GM23248 (cell line): ENCODE measurements at regions not wholly inside any gene's neighbourhood (a gene's known extent, or its start where the extent isn't known, plus 50 kb on each side); places are given as distances from the start of the nearest gene placed in this dataset.
"Not testable (repeated sequence)": the region's sequence is repeated elsewhere in the genome, so short reads cannot be mapped to it uniquely, and the experiment has no call there.

ENCODE experiments used
- DNase-seq: peaks from one replicate; pipeline ENCODE4 v3.0.0-alpha.2; 2015
- H2AFZ ChIP-seq: fragments of 200-600 bp; sonication (generic); 2 replicates; pipeline ENCODE4 v1.6.1; 2016; ENCODE audit warnings: antibody characterized with exemption
- H3F3A ChIP-seq: fragments of 200-600 bp; sonication (generic); 2 replicates; pipeline ENCODE4 v1.6.1; 2016; ENCODE audit warnings: mild to moderate bottlenecking, antibody characterized with exemption, mixed run types; ENCODE audit not compliant: insufficient read depth
- H3K27ac ChIP-seq: fragments of 200-600 bp; sonication (generic); 2 replicates; pipeline ENCODE4 v1.5.1; 2016; ENCODE audit warnings: mild to moderate bottlenecking
- H3K27me3 ChIP-seq: fragments of 200-600 bp; sonication (generic); replicated peaks from 2 replicates; pipeline ENCODE4 v1.6.1; 2016; ENCODE audit warnings: mild to moderate bottlenecking; ENCODE audit not compliant: insufficient read depth
- H3K36me3 ChIP-seq: fragments of 200-600 bp; sonication (generic); 2 replicates; pipeline ENCODE4 v1.6.1; 2016; ENCODE audit warnings: low read depth, mild to moderate bottlenecking
- H3K4me1 ChIP-seq: fragments of 200-600 bp; sonication (generic); 2 replicates; pipeline ENCODE4 v1.6.1; 2016; ENCODE audit warnings: mild to moderate bottlenecking; ENCODE audit not compliant: insufficient read depth
- H3K4me2 ChIP-seq: fragments of 200-600 bp; sonication (generic); one replicate; pipeline ENCODE4 v1.6.1; 2016; ENCODE audit warnings: mild to moderate bottlenecking; ENCODE audit not compliant: unreplicated experiment
- H3K4me3 ChIP-seq: fragments of 200-600 bp; sonication (generic); 2 replicates; pipeline ENCODE4 v1.5.1; 2016; ENCODE audit warnings: mild to moderate bottlenecking
- H3K79me2 ChIP-seq: fragments of 200-600 bp; sonication (generic); 2 replicates; pipeline ENCODE4 v1.6.1; 2016; ENCODE audit warnings: mild to moderate bottlenecking; ENCODE audit not compliant: insufficient read depth
- H3K9ac ChIP-seq: fragments of 200-600 bp; sonication (generic); 2 replicates; pipeline ENCODE4 v1.6.1; 2016; ENCODE audit warnings: mild to moderate bottlenecking
- H3K9me2 ChIP-seq: fragments of 200-600 bp; sonication (generic); 2 replicates; pipeline ENCODE4 v1.6.1; 2016; ENCODE audit warnings: mixed run types, mild to moderate bottlenecking, moderate library complexity; ENCODE audit not compliant: insufficient read depth
- H3K9me3 ChIP-seq: fragments of 200-600 bp; sonication (generic); one replicate; pipeline ENCODE4 v1.6.1; 2017; ENCODE audit warnings: low read depth
- H4K20me1 ChIP-seq: fragments of 200-600 bp; sonication (generic); 2 replicates; pipeline ENCODE4 v1.6.0; 2016; ENCODE audit not compliant: insufficient read depth
- EZH2 ChIP-seq: fragments of 200-600 bp; sonication (generic); IDR thresholded peaks from 2 replicates; pipeline ENCODE4 v1.6.1; 2018; ENCODE audit warnings: antibody characterized with exemption, mild to moderate bottlenecking; ENCODE audit not compliant: insufficient read depth, poor library complexity, severe bottlenecking
- EZH2phosphoT487 ChIP-seq: fragments of 200-600 bp; sonication (generic); IDR thresholded peaks from 2 replicates; pipeline ENCODE4 v1.6.1; 2018; ENCODE audit warnings: antibody characterized with exemption, moderate library complexity, mild to moderate bottlenecking, low read depth; ENCODE audit not compliant: insufficient read depth
- WGBS, 2 experiments: methylation state at CpG; one replicate each; pipeline ENCODE4 v1.1.6; 2015 to 2017; ENCODE audit warnings: low lambda C conversion rate in 2 of 2, low coverage in 1 of 2; ENCODE audit errors: missing lambda C conversion rate in 2 of 2; 5-methylcytosine and 5-hydroxymethylcytosine counted together
- in situ Hi-C: fragments of 300-500 bp; cut with MboI; formaldehyde crosslinking; loops from 2 replicates; pipeline ENCODE4 v1.15.0; 2020

- in situ Hi-C loops: no loop called here
- no peak overlapping the region for H3K9ac ChIP-seq
- no peaks in the 10 kb centered on the region for H3K9me3 ChIP-seq
- no peaks in the 10 kb centered on the region for H4K20me1 ChIP-seq
- H3K4me1 ChIP-seq: no peaks in the 10 kb centered on the region
- no peak overlapping the region for H3K4me2 ChIP-seq
- no peak for DNase-seq
- H3K36me3 ChIP-seq: no peaks in the 10 kb centered on the region
- no peaks in the 10 kb centered on the region for H3K79me2 ChIP-seq
- no peaks in the 10 kb centered on the region for H3K27me3 ChIP-seq
- no peaks in the 10 kb centered on the region for H3K9me2 ChIP-seq
- H2AFZ ChIP-seq: peak overlapping the region; percentile 53; the same call in 1 of the 2 replicates
- TF ChIP-seq EZH2: no peak
- no peak for TF ChIP-seq EZH2phosphoT487
- 3 to 6% methylated on average over 3 of the region's 3 CpGs for WGBS, 2 experiments
- H3K4me3 ChIP-seq: no peak overlapping the region
- H3K27ac ChIP-seq: no peak overlapping the region
- no peaks in the 10 kb centered on the region for H3F3A ChIP-seq
Observed at GRCh38 chr2:40690525-40690924, 238.6 kb upstream of the SLC8A1 start.

DNA sequence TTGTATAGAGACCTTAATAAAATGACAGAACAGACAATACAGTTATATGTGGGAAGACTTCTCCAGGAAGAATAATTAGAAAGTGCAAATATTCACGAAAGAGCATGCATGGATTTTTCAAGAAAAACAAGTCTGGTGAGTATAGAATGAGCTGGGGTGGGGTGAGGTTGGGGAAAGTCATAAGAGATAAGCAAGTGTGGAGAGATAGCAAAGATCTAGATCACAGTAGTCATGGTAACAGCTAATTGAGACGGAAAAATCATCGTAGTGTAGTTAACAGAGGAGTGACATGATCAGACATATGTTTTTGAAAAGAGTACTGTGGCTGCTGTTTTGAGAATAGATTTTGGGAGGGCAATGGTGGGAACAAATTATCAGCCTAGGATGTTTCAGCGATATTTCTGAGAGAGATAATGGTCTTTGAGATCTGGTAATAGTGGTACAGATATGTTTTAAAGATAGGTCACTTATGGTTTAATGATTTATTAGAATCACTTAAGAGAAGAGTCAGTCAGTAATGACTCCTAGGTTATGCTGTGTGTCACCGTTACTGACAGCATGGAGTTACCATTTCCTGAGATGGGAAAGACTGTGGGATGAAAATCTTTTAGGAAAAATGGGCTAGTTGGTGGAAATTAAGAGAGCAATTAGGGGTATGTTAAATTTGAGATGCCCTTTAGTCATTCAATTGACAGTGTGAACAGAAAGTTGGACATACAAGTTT lies 248.5 kb upstream of the SLC8A1 start:
- Histone ChIP-seq H3K9me3 (no peaks in the 10 kb centered on the region), H3F3A (no peaks in the 10 kb centered on the region), H3K27ac (no peak overlapping the region), H3K27me3 (no peaks in the 10 kb centered on the region), H4K20me1 (no peaks in the 10 kb centered on the region), H2AFZ (no peak overlapping the region), H3K36me3 (no peaks in the 10 kb centered on the region), H3K4me3 (no peak overlapping the region), H3K9me2 (no peaks in the 10 kb centered on the region), H3K79me2 (no peaks in the 10 kb centered on the region), H3K4me2 (no peak overlapping the region), H3K4me1 (no peaks in the 10 kb centered on the region), H3K9ac (no peak overlapping the region)
- in situ Hi-C loops: no loop called here
- WGBS, 2 experiments: 60 to 65% methylated on average over 5 of the region's 5 CpGs
- TF ChIP-seq EZH2phosphoT487 (no peak), EZH2 (no peak)
- DNase-seq: no peak

- H3K27me3 ChIP-seq, H3K36me3 ChIP-seq, H3K9ac ChIP-seq, H3K9me3 ChIP-seq, in situ Hi-C loops, DNase-seq, H3K9me2 ChIP-seq, H3K4me2 ChIP-seq, H4K20me1 ChIP-seq, H3K4me3 ChIP-seq, H3K79me2 ChIP-seq, H3K27ac ChIP-seq: not testable (repeated sequence)
- H2AFZ ChIP-seq: peak overlapping the region; percentile 71
- WGBS, 2 experiments: 20 to 21% methylated on average over 7 of the region's 7 CpGs
- H3F3A ChIP-seq: peaks cover 11% of the 10 kb centered on the region
- peaks cover 13% of the 10 kb centered on the region for H3K4me1 ChIP-seq
Observed at GRCh38 chr2:40712197-40712894, 260.5 kb upstream of the SLC8A1 start.

- 3% methylated on average over 2 of the region's 2 CpGs for WGBS, 2 experiments
- H3K27ac ChIP-seq: peak overlapping the region; percentile 80
- H3K4me1 ChIP-seq: peaks cover 39% of the 10 kb centered on the region
- peak overlapping the region; percentile 58 for H2AFZ ChIP-seq
- peaks cover 25% of the 10 kb centered on the region for H3F3A ChIP-seq
- peak overlapping the region; percentile 39 for H3K4me3 ChIP-seq
- H3K4me2 ChIP-seq: peak overlapping the region; percentile 39
- H3K9ac ChIP-seq: peak overlapping the region; percentile 29
- H3K9me2 ChIP-seq: no peaks in the 10 kb centered on the region
- H4K20me1 ChIP-seq: no peaks in the 10 kb centered on the region
- no peaks in the 10 kb centered on the region for H3K27me3 ChIP-seq
- DNase-seq: peak; percentile 95
- no peaks in the 10 kb centered on the region for H3K36me3 ChIP-seq
- in situ Hi-C loops: no loop called here
- TF ChIP-seq EZH2phosphoT487: no peak
- no peak for TF ChIP-seq EZH2
- no peaks in the 10 kb centered on the region for H3K79me2 ChIP-seq
- no peaks in the 10 kb centered on the region for H3K9me3 ChIP-seq
Observed at GRCh38 chr2:40716879-40717278, 265.0 kb upstream of the SLC8A1 start.
